ENCODE measurements at regions not wholly inside any gene's neighbourhood (a gene's known extent, or its start where the extent isn't known, plus 50 kb on each side); places are given as distances from the start of the nearest gene placed in this dataset.

DNA sequence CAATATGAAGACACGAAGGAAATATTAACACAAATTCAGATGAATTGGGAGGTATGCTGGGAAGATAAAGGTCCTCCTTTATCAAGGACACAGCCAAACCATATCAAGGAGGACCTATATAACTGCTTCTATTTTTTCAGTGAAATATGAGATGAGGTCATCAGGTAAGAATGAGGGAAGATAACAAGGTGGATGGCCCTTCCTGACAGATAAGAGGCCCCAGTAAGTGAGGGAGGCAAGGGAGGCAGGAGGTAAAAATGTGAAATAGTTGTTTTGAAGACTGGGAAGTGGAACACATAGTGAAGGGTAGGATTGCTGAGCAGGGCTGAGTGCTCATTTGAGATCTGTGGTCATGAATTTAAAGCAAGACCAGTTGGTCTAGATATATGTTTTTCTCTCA, 60.0 kb upstream of the FOXE1 start:
- TF ChIP-seq TAF1 (IDR thresholded peaks at IDR 0.05; ENCODE audit: borderline replicate concordance, insufficient read depth, low read length) (no peak), FOXP2 (optimal IDR thresholded peaks at IDR 0.05; ENCODE audit: borderline replicate concordance, extremely low read depth, extremely low read length, insufficient read depth) (no peak), POLR2AphosphoS5 (IDR thresholded peaks at IDR 0.05; ENCODE audit: low read depth, low read length) (no peak), SIN3A (IDR thresholded peaks at IDR 0.05; ENCODE audit: borderline replicate concordance, insufficient read depth, low read length) (no peak)
- TF ChIP-seq, protein P1, sequence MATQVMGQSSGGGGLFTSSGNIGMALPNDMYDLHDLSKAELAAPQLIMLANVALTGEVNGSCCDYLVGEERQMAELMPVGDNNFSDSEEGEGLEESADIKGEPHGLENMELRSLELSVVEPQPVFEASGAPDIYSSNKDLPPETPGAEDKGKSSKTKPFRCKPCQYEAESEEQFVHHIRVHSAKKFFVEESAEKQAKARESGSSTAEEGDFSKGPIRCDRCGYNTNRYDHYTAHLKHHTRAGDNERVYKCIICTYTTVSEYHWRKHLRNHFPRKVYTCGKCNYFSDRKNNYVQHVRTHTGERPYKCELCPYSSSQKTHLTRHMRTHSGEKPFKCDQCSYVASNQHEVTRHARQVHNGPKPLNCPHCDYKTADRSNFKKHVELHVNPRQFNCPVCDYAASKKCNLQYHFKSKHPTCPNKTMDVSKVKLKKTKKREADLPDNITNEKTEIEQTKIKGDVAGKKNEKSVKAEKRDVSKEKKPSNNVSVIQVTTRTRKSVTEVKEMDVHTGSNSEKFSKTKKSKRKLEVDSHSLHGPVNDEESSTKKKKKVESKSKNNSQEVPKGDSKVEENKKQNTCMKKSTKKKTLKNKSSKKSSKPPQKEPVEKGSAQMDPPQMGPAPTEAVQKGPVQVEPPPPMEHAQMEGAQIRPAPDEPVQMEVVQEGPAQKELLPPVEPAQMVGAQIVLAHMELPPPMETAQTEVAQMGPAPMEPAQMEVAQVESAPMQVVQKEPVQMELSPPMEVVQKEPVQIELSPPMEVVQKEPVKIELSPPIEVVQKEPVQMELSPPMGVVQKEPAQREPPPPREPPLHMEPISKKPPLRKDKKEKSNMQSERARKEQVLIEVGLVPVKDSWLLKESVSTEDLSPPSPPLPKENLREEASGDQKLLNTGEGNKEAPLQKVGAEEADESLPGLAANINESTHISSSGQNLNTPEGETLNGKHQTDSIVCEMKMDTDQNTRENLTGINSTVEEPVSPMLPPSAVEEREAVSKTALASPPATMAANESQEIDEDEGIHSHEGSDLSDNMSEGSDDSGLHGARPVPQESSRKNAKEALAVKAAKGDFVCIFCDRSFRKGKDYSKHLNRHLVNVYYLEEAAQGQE (IDR thresholded peaks at IDR 0.05; ENCODE audit: insufficient read depth in 1 of 2, low read depth in 2 of 2, low read length in 2 of 2), result no peak

DNA sequence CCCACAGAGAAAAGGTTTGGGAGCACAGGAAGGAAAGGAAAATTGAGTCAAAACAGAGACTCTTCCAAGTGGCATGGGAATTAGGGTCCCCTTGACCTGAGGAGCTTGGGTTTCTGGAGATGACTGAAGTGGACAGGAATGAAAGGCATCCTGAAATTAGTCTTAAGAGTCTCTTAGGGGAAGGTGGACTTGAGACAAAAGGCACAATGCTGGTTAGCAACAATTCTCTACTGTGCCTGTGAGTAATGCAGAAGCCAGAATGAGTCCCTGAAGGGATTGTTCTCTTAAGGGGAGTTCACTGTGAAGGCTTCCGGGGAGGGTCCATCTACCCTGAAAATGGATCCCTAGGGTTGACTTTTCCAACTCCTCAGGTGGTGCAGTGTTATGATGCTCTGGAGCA, 58.4 kb upstream of the FOXE1 start:
- TF ChIP-seq FOXP2 (optimal IDR thresholded peaks at IDR 0.05; ENCODE audit: borderline replicate concordance, extremely low read depth, extremely low read length, insufficient read depth) (no peak), TAF1 (IDR thresholded peaks at IDR 0.05; ENCODE audit: borderline replicate concordance, insufficient read depth, low read length) (no peak), SIN3A (IDR thresholded peaks at IDR 0.05; ENCODE audit: borderline replicate concordance, insufficient read depth, low read length) (no peak), POLR2AphosphoS5 (IDR thresholded peaks at IDR 0.05; ENCODE audit: low read depth, low read length) (no peak)
- TF ChIP-seq, protein P1 (IDR thresholded peaks at IDR 0.05; ENCODE audit: insufficient read depth in 1 of 2, low read depth in 2 of 2, low read length in 2 of 2), result no peak

DNA sequence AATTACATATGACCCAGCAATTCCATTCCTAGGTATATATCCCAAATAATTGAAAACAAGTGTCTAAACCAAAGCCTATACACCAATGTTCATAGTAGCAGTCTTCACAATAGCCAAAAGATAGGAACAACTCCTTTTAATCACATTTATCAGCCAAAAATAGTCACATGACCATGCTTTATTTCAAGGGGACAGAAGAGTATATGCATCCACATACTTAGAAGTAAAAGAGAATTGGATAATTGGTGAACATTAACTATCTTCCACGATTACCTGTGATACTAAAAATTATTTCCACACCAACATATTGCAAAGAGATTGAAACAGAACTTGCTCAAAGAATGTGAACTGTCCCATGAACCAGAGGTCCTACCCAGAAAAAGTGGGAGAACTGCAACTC, 51.8 kb upstream of the FOXE1 start:
- no peak for TF ChIP-seq SIN3A (IDR thresholded peaks at IDR 0.05; ENCODE audit: borderline replicate concordance, insufficient read depth, low read length)
- TF ChIP-seq POLR2AphosphoS5 (IDR thresholded peaks at IDR 0.05; ENCODE audit: low read depth, low read length), result no peak
- TF ChIP-seq FOXP2 (optimal IDR thresholded peaks at IDR 0.05; ENCODE audit: borderline replicate concordance, extremely low read depth, extremely low read length, insufficient read depth), result no peak
- no peak for TF ChIP-seq TAF1 (IDR thresholded peaks at IDR 0.05; ENCODE audit: borderline replicate concordance, insufficient read depth, low read length)
- TF ChIP-seq, protein P1 (IDR thresholded peaks at IDR 0.05; ENCODE audit: insufficient read depth in 1 of 2, low read depth in 2 of 2, low read length in 2 of 2), result no peak

DNA sequence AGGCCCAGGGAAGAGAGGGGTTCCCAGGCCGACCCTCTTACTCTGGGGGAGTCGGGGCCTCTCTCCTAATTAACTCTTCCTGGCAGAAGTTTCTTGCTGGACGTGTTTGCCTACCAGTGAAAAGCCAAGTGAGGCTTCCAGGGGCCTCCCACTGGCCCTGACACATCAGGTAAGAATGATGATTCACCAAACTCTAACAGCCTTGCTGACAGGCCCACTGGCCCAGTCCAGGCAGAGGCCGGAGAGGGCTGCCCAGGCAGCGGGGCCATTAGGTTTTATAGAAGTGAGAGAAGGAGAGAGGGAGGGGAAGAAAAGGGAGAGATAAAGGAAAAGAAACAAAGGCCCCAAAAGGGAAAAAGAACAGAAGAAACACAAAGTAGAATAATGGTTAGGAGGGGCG, 50.8 kb upstream of the FOXE1 start:
- no peak for TF ChIP-seq SIN3A (IDR thresholded peaks at IDR 0.05; ENCODE audit: borderline replicate concordance, insufficient read depth, low read length)

DNA sequence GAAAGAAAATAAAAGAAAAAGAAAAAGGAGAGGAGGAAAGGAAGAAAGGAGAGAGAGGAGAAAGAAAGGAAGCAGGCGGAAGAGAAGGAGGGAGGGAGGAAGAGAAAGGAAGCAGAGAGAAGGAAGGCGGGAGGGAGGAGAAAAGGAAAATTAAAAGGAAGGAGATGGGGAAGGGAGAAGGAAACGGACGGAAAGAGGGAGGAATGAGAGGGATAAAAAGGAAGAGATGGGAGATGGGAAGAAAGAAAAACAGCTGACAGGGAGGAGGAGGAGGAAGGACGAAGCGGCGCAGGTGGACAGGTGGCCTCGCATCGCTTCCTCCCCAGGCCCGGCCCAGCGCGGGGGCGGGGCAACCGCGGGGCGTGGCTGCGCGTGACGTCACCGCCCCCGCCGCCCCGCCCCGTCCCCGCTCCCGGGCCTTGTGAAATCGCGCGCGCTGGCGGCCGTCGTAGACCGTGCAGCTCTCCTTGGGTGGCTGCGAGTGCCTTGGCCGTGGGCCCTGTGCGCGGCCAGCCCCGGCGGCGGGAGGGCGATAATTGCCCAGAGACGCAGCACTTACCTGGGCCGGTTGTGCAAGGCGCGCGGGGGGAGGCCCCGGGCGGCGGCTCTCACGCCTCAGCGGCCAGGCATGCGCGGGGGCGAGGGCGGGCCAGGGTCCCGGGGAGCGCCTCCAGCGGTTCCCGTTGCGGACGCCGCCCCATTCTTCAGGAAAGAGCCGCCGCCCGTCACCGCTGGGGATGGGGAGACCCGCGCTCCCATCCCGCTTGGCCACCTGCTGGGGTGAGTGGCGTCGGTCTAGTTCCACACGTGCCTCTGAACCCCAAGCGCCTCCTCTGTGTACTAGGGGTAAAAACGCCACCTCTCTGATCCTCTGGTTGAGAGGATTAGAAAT, 49.6 kb upstream of the FOXE1 start:
- no peak for TF ChIP-seq TAF1 (IDR thresholded peaks at IDR 0.05; ENCODE audit: borderline replicate concordance, insufficient read depth, low read length)
- TF ChIP-seq, protein P1 (IDR thresholded peaks at IDR 0.05; ENCODE audit: insufficient read depth in 1 of 2, low read depth in 2 of 2, low read length in 2 of 2), result 0 out of 4 replicates have a peak, but pooled peaks of 1 of the 2 experiments have one; percentile 24
- TF ChIP-seq POLR2AphosphoS5 (IDR thresholded peaks at IDR 0.05; ENCODE audit: low read depth, low read length), result peak; percentile 51

All from PFSK-1 (cell line).